ENCODE measurements at regions not wholly inside any gene's neighbourhood (a gene's known extent, or its start where the extent isn't known, plus 50 kb on each side); places are given as distances from the start of the nearest gene placed in this dataset.

DNA sequence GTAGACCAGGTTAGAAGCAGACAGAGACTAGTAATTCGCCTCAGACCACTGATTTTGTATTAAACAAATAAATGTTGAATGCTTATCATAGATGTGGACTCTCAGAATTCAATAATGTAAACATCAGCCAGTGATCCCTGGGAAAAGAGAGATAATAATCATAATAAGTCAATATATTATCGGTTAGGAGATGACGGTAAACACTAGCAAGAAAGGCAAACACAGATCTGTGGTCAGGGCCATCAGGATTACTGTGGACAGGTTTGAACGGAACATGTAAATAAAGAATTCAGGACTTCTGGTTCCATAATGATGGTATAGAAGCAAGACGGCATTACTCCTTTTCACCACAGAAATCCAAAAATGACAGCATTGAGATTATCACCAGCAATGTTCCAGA, 861.6 kb downstream of the CBLN2 start:
- 16% methylated on average over 5 of the region's 5 CpGs for WGBS (ENCODE audit: missing lambda C conversion rate)

DNA sequence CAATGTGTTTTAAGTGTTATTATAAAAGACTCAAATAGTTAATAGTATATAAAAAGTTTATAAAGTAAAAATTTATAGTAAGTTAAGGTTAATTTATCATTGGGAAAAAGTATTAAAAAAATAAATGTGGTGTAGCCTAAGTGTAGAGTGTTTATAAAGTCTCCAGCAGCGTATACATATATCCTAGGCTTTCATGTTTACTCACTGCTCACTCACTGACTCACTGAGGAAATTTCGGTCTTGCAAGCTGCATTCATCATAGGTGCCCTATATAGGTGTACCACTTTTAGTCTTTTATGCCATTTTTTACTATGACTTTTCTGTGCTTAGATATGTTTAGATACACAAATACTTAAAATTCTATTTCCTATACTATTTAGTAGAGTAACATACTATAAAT, 866.0 kb downstream of the CBLN2 start:
- Histone ChIP-seq H3K4me3 (no peak overlapping the region), H3K4me2 (no peak overlapping the region), H3K27ac (no peak overlapping the region), H3K9me3 (no peaks in the 10 kb centered on the region), H3K4me1 (no peaks in the 10 kb centered on the region)
- no peak for FAIRE-seq
- CTCF ChIA-PET: no interaction called here
- no peak for ATAC-seq
- TF ChIP-seq FOXS1 (CRISPR knock-in tag; IDR thresholded peaks at IDR 0.05): no peak
- TF ChIP-seq ZSCAN20 (CRISPR knock-in tag; IDR thresholded peaks at IDR 0.05): no peak
- TF ChIP-seq ZFP36 (IDR thresholded peaks at IDR 0.05; ENCODE audit: borderline replicate concordance, partially characterized antibody): no peak
- no peak for TF ChIP-seq HOXB13 (CRISPR knock-in tag; IDR thresholded peaks at IDR 0.05; ENCODE audit: low read depth)
- TF ChIP-seq HOXA7 (CRISPR knock-in tag; IDR thresholded peaks at IDR 0.05): no peak
- TF ChIP-seq POLR2A (IDR thresholded peaks at IDR 0.05; ENCODE audit: low read length): no peak
- no peak for TF ChIP-seq JUN (IDR thresholded peaks at IDR 0.05)
- TF ChIP-seq POLR2AphosphoS2 (conservative IDR thresholded peaks at IDR 0.05; ENCODE audit: low read length): no peak
- no peak for TF ChIP-seq TP53 (CRISPR knock-in tag; IDR thresholded peaks at IDR 0.05)
- no peak for TF ChIP-seq EP300 (IDR thresholded peaks at IDR 0.05)
- no peak for TF ChIP-seq ESRRA (IDR thresholded peaks at IDR 0.05; ENCODE audit: borderline replicate concordance, low read length)
- 6% methylated on average over 2 of the region's 2 CpGs for WGBS (ENCODE audit: missing lambda C conversion rate)
- no peak for DNase-seq (ENCODE audit: low read depth in 1 of 2, low spot score in 1 of 2)
- POLR2A ChIA-PET: no interaction called here

More for the DNA sequence above, 861.6 kb downstream of the CBLN2 start:
- TF ChIP-seq, protein P1, sequence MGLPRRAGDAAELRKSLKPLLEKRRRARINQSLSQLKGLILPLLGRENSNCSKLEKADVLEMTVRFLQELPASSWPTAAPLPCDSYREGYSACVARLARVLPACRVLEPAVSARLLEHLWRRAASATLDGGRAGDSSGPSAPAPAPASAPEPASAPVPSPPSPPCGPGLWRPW (IDR thresholded peaks at IDR 0.05): no peak
- TF ChIP-seq SREBF2 (IDR thresholded peaks at IDR 0.05): no peak
- TF ChIP-seq TP53 (CRISPR knock-in tag; IDR thresholded peaks at IDR 0.05): no peak
- TF ChIP-seq NFE2L2 (conservative IDR thresholded peaks at IDR 0.05; ENCODE audit: low read length): no peak
- no peak for TF ChIP-seq BHLHE40 (IDR thresholded peaks at IDR 0.05; ENCODE audit: low read depth, low read length)
- no peak for TF ChIP-seq HOXB13 (CRISPR knock-in tag; IDR thresholded peaks at IDR 0.05; ENCODE audit: low read depth)
- TF ChIP-seq POLR2AphosphoS2 (conservative IDR thresholded peaks at IDR 0.05; ENCODE audit: low read length): no peak
- TF ChIP-seq CHD4 (IDR thresholded peaks at IDR 0.05; ENCODE audit: borderline replicate concordance): no peak
- TF ChIP-seq, protein P2, sequence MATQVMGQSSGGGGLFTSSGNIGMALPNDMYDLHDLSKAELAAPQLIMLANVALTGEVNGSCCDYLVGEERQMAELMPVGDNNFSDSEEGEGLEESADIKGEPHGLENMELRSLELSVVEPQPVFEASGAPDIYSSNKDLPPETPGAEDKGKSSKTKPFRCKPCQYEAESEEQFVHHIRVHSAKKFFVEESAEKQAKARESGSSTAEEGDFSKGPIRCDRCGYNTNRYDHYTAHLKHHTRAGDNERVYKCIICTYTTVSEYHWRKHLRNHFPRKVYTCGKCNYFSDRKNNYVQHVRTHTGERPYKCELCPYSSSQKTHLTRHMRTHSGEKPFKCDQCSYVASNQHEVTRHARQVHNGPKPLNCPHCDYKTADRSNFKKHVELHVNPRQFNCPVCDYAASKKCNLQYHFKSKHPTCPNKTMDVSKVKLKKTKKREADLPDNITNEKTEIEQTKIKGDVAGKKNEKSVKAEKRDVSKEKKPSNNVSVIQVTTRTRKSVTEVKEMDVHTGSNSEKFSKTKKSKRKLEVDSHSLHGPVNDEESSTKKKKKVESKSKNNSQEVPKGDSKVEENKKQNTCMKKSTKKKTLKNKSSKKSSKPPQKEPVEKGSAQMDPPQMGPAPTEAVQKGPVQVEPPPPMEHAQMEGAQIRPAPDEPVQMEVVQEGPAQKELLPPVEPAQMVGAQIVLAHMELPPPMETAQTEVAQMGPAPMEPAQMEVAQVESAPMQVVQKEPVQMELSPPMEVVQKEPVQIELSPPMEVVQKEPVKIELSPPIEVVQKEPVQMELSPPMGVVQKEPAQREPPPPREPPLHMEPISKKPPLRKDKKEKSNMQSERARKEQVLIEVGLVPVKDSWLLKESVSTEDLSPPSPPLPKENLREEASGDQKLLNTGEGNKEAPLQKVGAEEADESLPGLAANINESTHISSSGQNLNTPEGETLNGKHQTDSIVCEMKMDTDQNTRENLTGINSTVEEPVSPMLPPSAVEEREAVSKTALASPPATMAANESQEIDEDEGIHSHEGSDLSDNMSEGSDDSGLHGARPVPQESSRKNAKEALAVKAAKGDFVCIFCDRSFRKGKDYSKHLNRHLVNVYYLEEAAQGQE (IDR thresholded peaks at IDR 0.05): no peak
- TF ChIP-seq, protein P3, sequence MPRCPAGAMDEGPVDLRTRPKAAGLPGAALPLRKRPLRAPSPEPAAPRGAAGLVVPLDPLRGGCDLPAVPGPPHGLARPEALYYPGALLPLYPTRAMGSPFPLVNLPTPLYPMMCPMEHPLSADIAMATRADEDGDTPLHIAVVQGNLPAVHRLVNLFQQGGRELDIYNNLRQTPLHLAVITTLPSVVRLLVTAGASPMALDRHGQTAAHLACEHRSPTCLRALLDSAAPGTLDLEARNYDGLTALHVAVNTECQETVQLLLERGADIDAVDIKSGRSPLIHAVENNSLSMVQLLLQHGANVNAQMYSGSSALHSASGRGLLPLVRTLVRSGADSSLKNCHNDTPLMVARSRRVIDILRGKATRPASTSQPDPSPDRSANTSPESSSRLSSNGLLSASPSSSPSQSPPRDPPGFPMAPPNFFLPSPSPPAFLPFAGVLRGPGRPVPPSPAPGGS (IDR thresholded peaks at IDR 0.05): no peak
- TF ChIP-seq GATA3 (IDR thresholded peaks at IDR 0.05; ENCODE audit: borderline replicate concordance): no peak
- TF ChIP-seq ZC3H11A (IDR thresholded peaks at IDR 0.05): no peak
- FAIRE-seq: no peak
- ATAC-seq: no peak
- Histone ChIP-seq H3K27ac (no peak overlapping the region), H3K4me2 (no peak overlapping the region), H3K4me1 (no peaks in the 10 kb centered on the region), H3K9me3 (no peaks in the 10 kb centered on the region), H3K4me3 (no peak overlapping the region)
- ChIA-PET POLR2A (no interaction called here), CTCF (no interaction called here)
- DNase-seq (ENCODE audit: low read depth in 1 of 2, low spot score in 1 of 2): no peak

DNA sequence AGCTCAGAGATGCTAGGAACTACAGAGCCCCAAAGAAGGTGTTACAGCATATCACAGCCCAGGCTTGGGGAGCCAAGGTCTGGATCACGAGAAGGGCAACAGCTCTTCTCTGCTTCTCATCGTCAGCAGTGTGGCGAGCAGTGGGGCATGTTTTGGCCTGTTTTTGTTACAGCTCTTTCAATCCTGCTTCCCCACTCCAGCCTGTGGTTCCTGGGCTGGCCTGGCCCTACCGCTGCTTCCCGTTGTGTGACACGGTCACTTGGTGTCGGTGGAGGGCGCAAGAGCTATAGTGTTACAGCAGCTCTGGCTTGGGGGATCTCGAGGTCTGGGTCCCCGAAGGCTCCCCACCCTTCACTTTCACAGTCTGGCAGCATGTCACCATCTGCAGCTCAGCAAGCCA, 870.2 kb downstream of the CBLN2 start:
- FAIRE-seq: no peak
- TF ChIP-seq NFE2L2 (conservative IDR thresholded peaks at IDR 0.05; ENCODE audit: low read length) (no peak), ZSCAN20 (CRISPR knock-in tag; IDR thresholded peaks at IDR 0.05) (no peak), HOXB13 (CRISPR knock-in tag; IDR thresholded peaks at IDR 0.05; ENCODE audit: low read depth) (no peak), FOSL2 (IDR thresholded peaks at IDR 0.05) (no peak), FOSL2 (CRISPR knock-in tag; IDR thresholded peaks at IDR 0.05) (no peak), CBX8 (IDR thresholded peaks at IDR 0.05) (no peak), MAZ (IDR thresholded peaks at IDR 0.05; ENCODE audit: borderline replicate concordance, low read depth, low read length) (no peak), CBX2 (IDR thresholded peaks at IDR 0.05; ENCODE audit: borderline replicate concordance, low read depth) (no peak), GATA3 (IDR thresholded peaks at IDR 0.05; ENCODE audit: borderline replicate concordance) (no peak), SMC3 (IDR thresholded peaks at IDR 0.05) (no peak), CEBPB (IDR thresholded peaks at IDR 0.05) (no peak), ZC3H11A (IDR thresholded peaks at IDR 0.05) (no peak)
- TF ChIP-seq, protein P3 (IDR thresholded peaks at IDR 0.05): no peak
- TF ChIP-seq, protein P4, sequence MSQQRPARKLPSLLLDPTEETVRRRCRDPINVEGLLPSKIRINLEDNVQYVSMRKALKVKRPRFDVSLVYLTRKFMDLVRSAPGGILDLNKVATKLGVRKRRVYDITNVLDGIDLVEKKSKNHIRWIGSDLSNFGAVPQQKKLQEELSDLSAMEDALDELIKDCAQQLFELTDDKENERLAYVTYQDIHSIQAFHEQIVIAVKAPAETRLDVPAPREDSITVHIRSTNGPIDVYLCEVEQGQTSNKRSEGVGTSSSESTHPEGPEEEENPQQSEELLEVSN (IDR thresholded peaks at IDR 0.05; ENCODE audit: borderline replicate concordance, low read depth): no peak
- TF ChIP-seq, protein P5, sequence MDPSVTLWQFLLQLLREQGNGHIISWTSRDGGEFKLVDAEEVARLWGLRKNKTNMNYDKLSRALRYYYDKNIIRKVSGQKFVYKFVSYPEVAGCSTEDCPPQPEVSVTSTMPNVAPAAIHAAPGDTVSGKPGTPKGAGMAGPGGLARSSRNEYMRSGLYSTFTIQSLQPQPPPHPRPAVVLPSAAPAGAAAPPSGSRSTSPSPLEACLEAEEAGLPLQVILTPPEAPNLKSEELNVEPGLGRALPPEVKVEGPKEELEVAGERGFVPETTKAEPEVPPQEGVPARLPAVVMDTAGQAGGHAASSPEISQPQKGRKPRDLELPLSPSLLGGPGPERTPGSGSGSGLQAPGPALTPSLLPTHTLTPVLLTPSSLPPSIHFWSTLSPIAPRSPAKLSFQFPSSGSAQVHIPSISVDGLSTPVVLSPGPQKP (IDR thresholded peaks at IDR 0.05; ENCODE audit: low read depth, low read length): no peak

More for the DNA sequence above, 870.2 kb downstream of the CBLN2 start:
- ATAC-seq (no peak), DNase-seq (ENCODE audit: low read depth in 1 of 2, low spot score in 1 of 2) (no peak)
- H3K4me3 ChIP-seq: no peak overlapping the region
- H3K9me3 ChIP-seq: no peaks in the 10 kb centered on the region
- H3K4me1 ChIP-seq: no peaks in the 10 kb centered on the region
- ChIA-PET POLR2A (no interaction called here), CTCF (no interaction called here)
- 18% methylated on average over 8 of the region's 10 CpGs for WGBS (ENCODE audit: missing lambda C conversion rate)
- no peak overlapping the region for H3K27ac ChIP-seq
- H3K4me2 ChIP-seq: no peak overlapping the region
